ENCODE measurements at regions not wholly inside any gene's neighbourhood (a gene's known extent, or its start where the extent isn't known, plus 50 kb on each side); places are given as distances from the start of the nearest gene placed in this dataset.

DNA sequence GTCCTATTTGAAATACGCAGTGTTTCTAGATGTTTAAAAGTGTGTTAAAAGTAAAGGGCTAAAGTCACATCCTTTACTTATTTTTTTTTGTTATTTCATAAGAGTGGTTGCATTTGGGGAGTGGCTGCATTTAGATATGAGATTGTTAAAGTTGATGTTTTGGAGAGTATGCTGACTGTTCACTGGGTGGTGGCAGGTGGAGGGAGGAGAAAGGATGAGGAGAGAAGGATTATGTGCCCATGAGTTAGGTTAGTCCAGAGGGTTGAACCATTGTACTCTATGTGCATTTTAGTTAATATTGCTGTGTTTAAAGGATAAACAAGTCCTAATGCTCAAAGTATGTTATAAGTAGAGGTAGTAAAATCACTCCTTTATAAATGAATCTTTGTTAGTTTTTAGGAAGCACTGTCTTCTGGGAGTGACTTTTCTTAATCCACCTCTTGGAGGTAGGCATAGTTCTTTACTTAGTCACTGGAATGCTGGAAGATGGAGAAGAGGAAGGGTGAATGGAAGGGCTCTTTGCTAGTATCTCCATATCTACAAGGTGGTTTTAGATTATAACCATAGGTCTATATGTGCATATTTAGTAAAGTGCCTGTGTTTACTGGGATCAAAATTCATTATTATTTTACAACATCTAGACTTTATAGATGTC lies 332.3 kb downstream of the NPR3 start:
- no peak for TF ChIP-seq CTCF (conservative IDR thresholded peaks at IDR 0.05)
- H3K27ac ChIP-seq = no peak overlapping the region

DNA sequence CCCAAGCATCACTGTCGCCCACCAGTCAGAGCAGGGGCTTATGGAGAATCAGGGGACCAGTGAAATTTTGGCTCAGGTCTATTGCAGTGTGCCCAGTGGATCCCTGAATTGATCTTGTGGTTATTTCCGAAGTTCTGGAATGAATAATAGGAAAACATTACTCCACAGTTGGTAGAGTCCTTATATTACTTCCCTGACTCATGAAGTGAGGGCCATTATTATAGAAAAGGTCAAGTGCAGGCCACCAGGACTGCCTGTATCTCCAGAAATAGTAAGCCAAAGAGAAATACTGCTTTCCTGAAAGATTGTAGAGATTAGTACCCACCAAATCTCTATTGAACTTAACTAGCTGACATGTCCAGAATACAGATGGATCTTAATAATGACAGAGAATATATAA lies 335.0 kb downstream of the NPR3 start:
- H3K27ac ChIP-seq = no peak overlapping the region
- TF ChIP-seq CTCF (conservative IDR thresholded peaks at IDR 0.05) = no peak

- no peak for TF ChIP-seq CTCF (conservative IDR thresholded peaks at IDR 0.05)
- no peak overlapping the region for H3K27ac ChIP-seq
These were observed 337.2 kb downstream of the NPR3 start for GRCh38 chr5:33048315-33048714.

DNA sequence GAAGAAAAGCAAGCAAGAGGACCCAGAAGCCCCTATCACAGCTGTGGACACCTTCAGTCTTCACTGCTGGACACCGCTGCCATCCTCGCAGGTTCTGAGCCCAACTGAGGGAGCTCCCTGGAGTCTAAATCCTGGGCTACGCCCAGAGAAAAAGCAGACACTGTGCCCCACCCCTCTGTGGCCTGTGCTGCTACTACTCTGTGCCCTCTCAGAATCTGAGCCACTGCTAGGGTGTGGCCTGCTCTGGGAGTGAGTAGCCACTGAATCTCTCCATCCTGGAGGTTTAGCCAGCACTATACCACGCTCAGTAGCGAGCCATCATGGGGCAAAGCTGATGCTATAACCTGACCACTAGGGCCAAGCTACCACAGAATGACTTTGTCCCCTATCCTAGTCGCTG lies 338.2 kb downstream of the NPR3 start:
- no peak overlapping the region for H3K27ac ChIP-seq
- TF ChIP-seq CTCF (conservative IDR thresholded peaks at IDR 0.05) = no peak

- H3K27ac ChIP-seq = no peak overlapping the region
- no peak for TF ChIP-seq CTCF (conservative IDR thresholded peaks at IDR 0.05)
These were observed 338.7 kb downstream of the NPR3 start for GRCh38 chr5:33049842-33050241.

- no peak overlapping the region for H3K27ac ChIP-seq
- no peak for TF ChIP-seq CTCF (conservative IDR thresholded peaks at IDR 0.05)
These were observed 348.0 kb downstream of the NPR3 start for GRCh38 chr5:33059081-33059480.

- no peak for TF ChIP-seq CTCF (conservative IDR thresholded peaks at IDR 0.05)
- no peak overlapping the region for H3K27ac ChIP-seq
These were observed 354.0 kb downstream of the NPR3 start for GRCh38 chr5:33065131-33065530.

All from VCaP (cell line).